ENCODE measurements at regions not wholly inside any gene's neighbourhood (a gene's known extent, or its start where the extent isn't known, plus 50 kb on each side); places are given as distances from the start of the nearest gene placed in this dataset.

DNA sequence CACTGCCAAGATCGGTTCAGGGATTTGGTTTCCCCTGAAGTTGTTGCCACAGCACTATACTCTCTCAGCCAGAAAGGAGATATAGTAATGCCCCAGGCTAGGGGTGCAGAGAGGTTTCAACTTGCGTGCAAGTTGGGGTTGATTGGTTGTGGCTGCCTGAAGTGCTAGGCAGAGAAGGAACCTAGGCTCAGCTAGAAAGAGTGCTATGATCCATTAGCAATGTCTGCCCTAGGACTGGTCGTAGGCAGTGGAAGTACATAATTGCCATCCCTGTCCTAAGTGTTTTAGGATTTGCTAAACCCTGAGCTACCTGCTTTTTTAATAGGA is 136.6 kb upstream of the SMIM23 start:
- Histone ChIP-seq H3K4me3 (ENCODE audit: low read depth, low read length) (no peak overlapping the region), H3K27me3 (ENCODE audit: control insufficient read depth, insufficient read depth, low read length) (no peaks in the 10 kb centered on the region), H3K36me3 (ENCODE audit: control insufficient read depth, insufficient read depth, low read length) (no peaks in the 10 kb centered on the region)
- TF ChIP-seq, protein P1, sequence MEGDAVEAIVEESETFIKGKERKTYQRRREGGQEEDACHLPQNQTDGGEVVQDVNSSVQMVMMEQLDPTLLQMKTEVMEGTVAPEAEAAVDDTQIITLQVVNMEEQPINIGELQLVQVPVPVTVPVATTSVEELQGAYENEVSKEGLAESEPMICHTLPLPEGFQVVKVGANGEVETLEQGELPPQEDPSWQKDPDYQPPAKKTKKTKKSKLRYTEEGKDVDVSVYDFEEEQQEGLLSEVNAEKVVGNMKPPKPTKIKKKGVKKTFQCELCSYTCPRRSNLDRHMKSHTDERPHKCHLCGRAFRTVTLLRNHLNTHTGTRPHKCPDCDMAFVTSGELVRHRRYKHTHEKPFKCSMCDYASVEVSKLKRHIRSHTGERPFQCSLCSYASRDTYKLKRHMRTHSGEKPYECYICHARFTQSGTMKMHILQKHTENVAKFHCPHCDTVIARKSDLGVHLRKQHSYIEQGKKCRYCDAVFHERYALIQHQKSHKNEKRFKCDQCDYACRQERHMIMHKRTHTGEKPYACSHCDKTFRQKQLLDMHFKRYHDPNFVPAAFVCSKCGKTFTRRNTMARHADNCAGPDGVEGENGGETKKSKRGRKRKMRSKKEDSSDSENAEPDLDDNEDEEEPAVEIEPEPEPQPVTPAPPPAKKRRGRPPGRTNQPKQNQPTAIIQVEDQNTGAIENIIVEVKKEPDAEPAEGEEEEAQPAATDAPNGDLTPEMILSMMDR (IDR thresholded peaks at IDR 0.05; ENCODE audit: insufficient read depth, low read length, severe bottlenecking) = no peak
- FAIRE-seq (no peak), DNase-seq (ENCODE audit: low read depth) (no peak)

DNA sequence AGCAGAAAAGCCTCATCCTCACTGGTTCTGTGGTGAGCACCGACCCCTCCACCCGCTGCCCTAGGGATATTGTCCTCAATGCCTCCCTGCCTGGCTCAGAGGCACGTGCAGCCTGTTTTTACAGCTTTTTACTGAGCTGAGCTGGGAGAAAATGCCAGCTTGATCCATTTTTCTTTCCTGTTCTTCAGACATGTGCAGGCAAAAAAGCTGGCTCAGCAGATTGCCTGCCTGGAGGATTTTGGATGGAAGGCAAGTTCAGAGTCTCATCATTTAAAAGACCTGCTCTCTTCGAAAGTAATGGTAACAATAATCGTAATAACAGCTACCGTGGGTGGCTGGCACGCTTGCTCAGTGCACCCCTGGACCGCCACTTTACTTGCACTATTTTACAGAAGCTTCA is 135.0 kb upstream of the SMIM23 start:
- no peak for DNase-seq (ENCODE audit: low read depth)
- Histone ChIP-seq H3K27me3 (ENCODE audit: control insufficient read depth, insufficient read depth, low read length) (no peaks in the 10 kb centered on the region), H3K4me3 (ENCODE audit: low read depth, low read length) (no peak overlapping the region), H3K36me3 (ENCODE audit: control insufficient read depth, insufficient read depth, low read length) (no peaks in the 10 kb centered on the region)
- FAIRE-seq = no peak
- TF ChIP-seq, protein P1 (IDR thresholded peaks at IDR 0.05; ENCODE audit: insufficient read depth, low read length, severe bottlenecking) = no peak

DNA sequence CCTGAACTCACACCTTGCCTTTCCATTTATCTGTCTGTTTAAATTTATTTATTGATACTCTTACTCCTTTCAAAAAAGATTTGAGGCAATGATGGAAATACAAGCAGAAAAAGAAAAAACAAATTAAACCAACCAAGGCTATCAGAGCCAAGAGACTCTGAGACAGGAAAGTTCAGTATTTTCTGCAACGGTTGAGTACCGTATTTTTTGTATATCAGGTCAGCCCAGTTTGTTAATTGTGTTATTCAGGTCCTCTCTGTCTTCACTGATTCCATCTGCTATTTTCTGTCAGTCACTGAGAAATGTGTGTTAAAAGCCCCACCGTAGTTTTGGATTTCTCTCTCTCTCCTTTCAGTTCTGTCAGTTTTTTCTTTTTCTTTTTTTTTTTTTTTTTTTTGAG is 134.5 kb upstream of the SMIM23 start:
- FAIRE-seq (no peak), DNase-seq (ENCODE audit: low read depth) (no peak)
- TF ChIP-seq, protein P1 (IDR thresholded peaks at IDR 0.05; ENCODE audit: insufficient read depth, low read length, severe bottlenecking) = no peak
- no peaks in the 10 kb centered on the region for H3K27me3 ChIP-seq (ENCODE audit: control insufficient read depth, insufficient read depth, low read length)
- no peaks in the 10 kb centered on the region for H3K36me3 ChIP-seq (ENCODE audit: control insufficient read depth, insufficient read depth, low read length)
- no peak overlapping the region for H3K4me3 ChIP-seq (ENCODE audit: low read depth, low read length)

DNA sequence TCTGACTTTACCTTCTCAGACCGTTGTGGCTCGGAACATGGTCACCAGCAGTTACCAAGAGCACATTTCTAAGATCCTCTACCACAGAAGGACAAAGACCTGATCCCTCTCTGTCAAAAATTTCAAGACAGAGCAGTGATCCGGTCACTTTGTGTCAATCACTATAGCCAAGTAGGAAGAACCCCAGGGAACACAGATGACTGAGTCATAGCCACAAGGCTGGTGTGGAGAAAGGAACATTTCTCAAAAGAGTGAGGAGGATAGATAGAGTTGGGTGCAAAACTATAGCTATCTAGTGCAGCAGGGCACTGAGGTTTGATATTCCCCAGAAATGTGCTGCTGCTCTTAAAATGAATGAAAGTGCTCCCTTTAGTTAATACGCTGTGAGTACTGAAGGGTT is 130.7 kb upstream of the SMIM23 start:
- no peak for DNase-seq (ENCODE audit: low read depth)
- no peaks in the 10 kb centered on the region for H3K27me3 ChIP-seq (ENCODE audit: control insufficient read depth, insufficient read depth, low read length)
- H3K36me3 ChIP-seq (ENCODE audit: control insufficient read depth, insufficient read depth, low read length) = no peaks in the 10 kb centered on the region
- H3K4me3 ChIP-seq (ENCODE audit: low read depth, low read length) = no peak overlapping the region
- no peak for FAIRE-seq
- TF ChIP-seq, protein P1 (IDR thresholded peaks at IDR 0.05; ENCODE audit: insufficient read depth, low read length, severe bottlenecking) = no peak

DNA sequence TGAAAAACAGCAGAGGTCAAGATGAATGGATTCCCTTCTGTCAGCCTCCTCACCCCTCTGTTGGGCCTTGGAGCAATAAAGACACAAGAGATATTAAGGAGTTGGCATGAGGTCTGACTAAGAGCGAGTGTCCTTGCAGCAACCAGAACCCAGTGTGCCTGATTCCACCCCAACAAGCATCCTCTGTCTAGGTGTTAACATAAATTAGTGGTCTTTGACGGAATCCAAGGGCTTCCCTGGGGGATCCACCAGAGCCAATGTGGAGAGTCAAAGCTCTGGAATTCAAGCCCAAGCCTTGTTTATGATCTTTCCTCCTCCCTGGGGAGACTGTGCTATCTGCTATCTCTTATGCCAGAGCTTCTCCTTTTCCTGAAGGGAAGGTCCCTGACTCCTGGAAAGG is 128.1 kb upstream of the SMIM23 start:
- Histone ChIP-seq H3K27me3 (ENCODE audit: control insufficient read depth, insufficient read depth, low read length) (no peaks in the 10 kb centered on the region), H3K4me3 (ENCODE audit: low read depth, low read length) (no peak overlapping the region), H3K36me3 (ENCODE audit: control insufficient read depth, insufficient read depth, low read length) (no peaks in the 10 kb centered on the region)
- no peak for DNase-seq (ENCODE audit: low read depth)
- FAIRE-seq = no peak
- TF ChIP-seq, protein P1 (IDR thresholded peaks at IDR 0.05; ENCODE audit: insufficient read depth, low read length, severe bottlenecking) = no peak

DNA sequence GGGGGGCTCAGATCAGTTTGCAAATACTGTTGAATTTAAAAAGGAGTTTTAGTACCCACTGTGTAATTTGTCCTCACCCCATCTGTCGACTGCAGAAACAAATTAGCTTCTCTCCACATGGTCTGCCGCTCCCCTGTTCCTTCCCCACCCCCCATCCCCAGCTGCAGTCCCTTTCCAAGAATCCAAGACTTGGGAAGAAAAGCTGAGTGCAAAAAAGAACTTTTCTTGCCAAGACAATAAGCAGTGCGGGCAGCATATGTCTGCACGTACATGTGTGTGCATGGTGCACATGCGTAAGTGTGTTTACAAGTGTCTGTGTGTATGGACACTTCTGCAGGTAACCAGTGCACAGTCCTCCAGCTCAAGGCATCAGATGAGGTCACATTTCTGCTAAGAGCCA is 125.7 kb upstream of the SMIM23 start:
- H3K27me3 ChIP-seq (ENCODE audit: control insufficient read depth, insufficient read depth, low read length) = no peaks in the 10 kb centered on the region
- H3K36me3 ChIP-seq (ENCODE audit: control insufficient read depth, insufficient read depth, low read length) = no peaks in the 10 kb centered on the region
- no peak for FAIRE-seq
- H3K4me3 ChIP-seq (ENCODE audit: low read depth, low read length) = no peak overlapping the region
- no peak for DNase-seq (ENCODE audit: low read depth)
- TF ChIP-seq, protein P1 (IDR thresholded peaks at IDR 0.05; ENCODE audit: insufficient read depth, low read length, severe bottlenecking) = no peak

Data from bronchial epithelial cell (primary cell).